ENCODE measurements at regions not wholly inside any gene's neighbourhood (a gene's known extent, or its start where the extent isn't known, plus 50 kb on each side); places are given as distances from the start of the nearest gene placed in this dataset.

- Mint-ChIP-seq H3K27me3 (ENCODE audit: low read depth in 2 of 2) (no peaks in the 10 kb centered on the region), H3K4me1 (no peaks in the 10 kb centered on the region), H3K36me3 (no peaks in the 10 kb centered on the region), H3K4me3 (no peak overlapping the region), H3K9me3 (no peaks in the 10 kb centered on the region), H3K27ac (no peak overlapping the region)
- H3K4me3 ChIP-seq (ENCODE audit: low read length): no peak overlapping the region
- WGBS (ENCODE audit: insufficient coverage): 78% methylated on average over 2 of the region's 2 CpGs
- TF ChIP-seq, protein P1, sequence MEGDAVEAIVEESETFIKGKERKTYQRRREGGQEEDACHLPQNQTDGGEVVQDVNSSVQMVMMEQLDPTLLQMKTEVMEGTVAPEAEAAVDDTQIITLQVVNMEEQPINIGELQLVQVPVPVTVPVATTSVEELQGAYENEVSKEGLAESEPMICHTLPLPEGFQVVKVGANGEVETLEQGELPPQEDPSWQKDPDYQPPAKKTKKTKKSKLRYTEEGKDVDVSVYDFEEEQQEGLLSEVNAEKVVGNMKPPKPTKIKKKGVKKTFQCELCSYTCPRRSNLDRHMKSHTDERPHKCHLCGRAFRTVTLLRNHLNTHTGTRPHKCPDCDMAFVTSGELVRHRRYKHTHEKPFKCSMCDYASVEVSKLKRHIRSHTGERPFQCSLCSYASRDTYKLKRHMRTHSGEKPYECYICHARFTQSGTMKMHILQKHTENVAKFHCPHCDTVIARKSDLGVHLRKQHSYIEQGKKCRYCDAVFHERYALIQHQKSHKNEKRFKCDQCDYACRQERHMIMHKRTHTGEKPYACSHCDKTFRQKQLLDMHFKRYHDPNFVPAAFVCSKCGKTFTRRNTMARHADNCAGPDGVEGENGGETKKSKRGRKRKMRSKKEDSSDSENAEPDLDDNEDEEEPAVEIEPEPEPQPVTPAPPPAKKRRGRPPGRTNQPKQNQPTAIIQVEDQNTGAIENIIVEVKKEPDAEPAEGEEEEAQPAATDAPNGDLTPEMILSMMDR (IDR thresholded peaks at IDR 0.05): no peak
- no peak overlapping the region for H3K27ac ChIP-seq (ENCODE audit: low read length)
- H3K36me3 ChIP-seq (ENCODE audit: control insufficient read depth, insufficient read depth, low read length): no peaks in the 10 kb centered on the region
- no peaks in the 10 kb centered on the region for H3K4me1 ChIP-seq (ENCODE audit: control insufficient read depth, insufficient read depth, low read length)
- H3K9me3 ChIP-seq (ENCODE audit: control insufficient read depth, insufficient read depth, low read length): no peaks in the 10 kb centered on the region
- H3K27me3 ChIP-seq (ENCODE audit: control insufficient read depth, insufficient read depth, low read length): no peaks in the 10 kb centered on the region
- intact Hi-C loops (cut with micrococcal nuclease): no loop called here
- DNase-seq: no peak
- ATAC-seq: no peak
These were observed 131.5 kb upstream of the LYZL1 start for GRCh38 chr10:29157321-29157720.

DNA sequence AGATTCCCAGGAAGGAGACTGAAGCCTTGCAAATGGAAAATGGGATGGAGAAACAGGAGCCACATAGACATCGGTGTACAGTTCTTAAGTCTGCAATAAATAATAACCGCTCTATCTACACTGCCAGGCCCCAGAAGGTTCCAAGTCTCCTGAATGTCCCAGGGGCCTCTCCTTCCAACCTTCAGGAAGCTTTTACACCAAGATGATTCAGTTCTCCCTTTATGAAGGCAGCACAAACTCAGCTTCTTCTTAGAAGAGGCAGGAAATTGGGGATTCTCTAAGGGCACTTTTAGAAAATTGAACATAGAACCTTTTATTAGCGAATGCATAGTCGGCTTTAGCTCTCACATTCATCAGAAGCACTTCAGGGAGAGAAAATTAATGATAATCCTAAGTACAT, 130.8 kb upstream of the LYZL1 start:
- Histone ChIP-seq H3K9me3 (ENCODE audit: control insufficient read depth, insufficient read depth, low read length) (no peaks in the 10 kb centered on the region), H3K4me3 (ENCODE audit: low read length) (no peak overlapping the region), H3K36me3 (ENCODE audit: control insufficient read depth, insufficient read depth, low read length) (no peaks in the 10 kb centered on the region), H3K27ac (ENCODE audit: low read length) (no peak overlapping the region), H3K4me1 (ENCODE audit: control insufficient read depth, insufficient read depth, low read length) (no peaks in the 10 kb centered on the region), H3K27me3 (ENCODE audit: control insufficient read depth, insufficient read depth, low read length) (no peaks in the 10 kb centered on the region)
- 100% methylated on average over 4 of the region's 4 CpGs for WGBS (ENCODE audit: insufficient coverage)
- Mint-ChIP-seq H3K4me3 (no peak overlapping the region), H3K27me3 (ENCODE audit: low read depth in 2 of 2) (no peaks in the 10 kb centered on the region), H3K27ac (no peak overlapping the region), H3K36me3 (no peaks in the 10 kb centered on the region), H3K4me1 (no peaks in the 10 kb centered on the region), H3K9me3 (no peaks in the 10 kb centered on the region)
- intact Hi-C loops (cut with micrococcal nuclease): no loop called here
- DNase-seq: no peak
- no peak for ATAC-seq
- TF ChIP-seq, protein P1 (IDR thresholded peaks at IDR 0.05): no peak

DNA sequence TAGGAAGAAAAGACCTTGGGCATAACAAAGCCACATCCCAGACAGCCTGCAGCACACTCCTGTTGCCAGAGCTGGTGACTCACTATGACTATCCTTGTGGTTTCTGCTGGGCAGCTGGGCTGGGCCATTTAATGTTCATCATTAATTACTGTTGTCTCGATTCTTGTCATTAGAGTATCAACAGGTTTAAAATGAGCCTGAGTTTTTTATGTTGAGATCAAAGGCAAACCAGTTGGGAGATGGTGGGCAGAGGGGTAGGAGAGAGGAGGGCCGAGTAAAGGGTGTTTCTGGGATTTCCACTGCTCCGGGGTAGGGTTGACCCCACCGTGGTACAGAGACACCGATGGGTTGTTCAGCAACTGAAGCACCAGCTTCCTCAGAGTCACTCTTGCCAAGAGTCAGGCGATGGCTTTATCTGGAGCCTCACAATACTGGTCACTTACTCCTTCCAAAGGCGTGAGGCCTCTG, 128.7 kb upstream of the LYZL1 start:
- no peak overlapping the region for H3K27ac Mint-ChIP-seq
- Histone ChIP-seq H3K36me3 (ENCODE audit: control insufficient read depth, insufficient read depth, low read length) (no peaks in the 10 kb centered on the region), H3K4me3 (ENCODE audit: low read length) (no peak overlapping the region), H3K9me3 (ENCODE audit: control insufficient read depth, insufficient read depth, low read length) (no peaks in the 10 kb centered on the region), H3K27ac (ENCODE audit: low read length) (no peak overlapping the region), H3K27me3 (ENCODE audit: control insufficient read depth, insufficient read depth, low read length) (no peaks in the 10 kb centered on the region), H3K4me1 (ENCODE audit: control insufficient read depth, insufficient read depth, low read length) (no peaks in the 10 kb centered on the region)
- intact Hi-C loops (cut with micrococcal nuclease): no loop called here
- peaks cover 0 to 2% of the 10 kb centered on the region in 2 donors for H3K9me3 Mint-ChIP-seq
- DNase-seq (no peak), ATAC-seq (no peak)
- TF ChIP-seq, protein P1 (IDR thresholded peaks at IDR 0.05): no peak
- H3K4me3 Mint-ChIP-seq: no peak overlapping the region
- 84% methylated on average over 6 of the region's 7 CpGs for WGBS (ENCODE audit: insufficient coverage)
- no peaks in the 10 kb centered on the region for H3K4me1 Mint-ChIP-seq
- peaks cover 0 to 18% of the 10 kb centered on the region in 2 donors for H3K27me3 Mint-ChIP-seq (ENCODE audit: low read depth in 2 of 2)
- H3K36me3 Mint-ChIP-seq: no peaks in the 10 kb centered on the region

- TF ChIP-seq, protein P1 (IDR thresholded peaks at IDR 0.05): no peak
- Histone ChIP-seq H3K36me3 (ENCODE audit: control insufficient read depth, insufficient read depth, low read length) (no peaks in the 10 kb centered on the region), H3K27me3 (ENCODE audit: control insufficient read depth, insufficient read depth, low read length) (no peaks in the 10 kb centered on the region), H3K4me3 (ENCODE audit: low read length) (no peak overlapping the region), H3K9me3 (ENCODE audit: control insufficient read depth, insufficient read depth, low read length) (no peaks in the 10 kb centered on the region), H3K4me1 (ENCODE audit: control insufficient read depth, insufficient read depth, low read length) (no peaks in the 10 kb centered on the region), H3K27ac (ENCODE audit: low read length) (no peak overlapping the region)
- Mint-ChIP-seq H3K36me3 (no peaks in the 10 kb centered on the region), H3K27ac (no peak overlapping the region), H3K9me3 (peaks cover 0 to 2% of the 10 kb centered on the region in 2 donors), H3K4me3 (no peak overlapping the region), H3K27me3 (ENCODE audit: low read depth in 2 of 2) (peaks cover 0 to 19% of the 10 kb centered on the region in 2 donors), H3K4me1 (no peaks in the 10 kb centered on the region)
- intact Hi-C loops (cut with micrococcal nuclease): no loop called here
- DNase-seq (no peak), ATAC-seq (no peak)
- WGBS (ENCODE audit: insufficient coverage): 88% methylated on average over 2 of the region's 2 CpGs
These were observed 125.1 kb upstream of the LYZL1 start for GRCh38 chr10:29163746-29164145.

Measured in natural killer cell (primary cell).